ENCODE measurements at regions not wholly inside any gene's neighbourhood (a gene's known extent, or its start where the extent isn't known, plus 50 kb on each side); places are given as distances from the start of the nearest gene placed in this dataset.

DNA sequence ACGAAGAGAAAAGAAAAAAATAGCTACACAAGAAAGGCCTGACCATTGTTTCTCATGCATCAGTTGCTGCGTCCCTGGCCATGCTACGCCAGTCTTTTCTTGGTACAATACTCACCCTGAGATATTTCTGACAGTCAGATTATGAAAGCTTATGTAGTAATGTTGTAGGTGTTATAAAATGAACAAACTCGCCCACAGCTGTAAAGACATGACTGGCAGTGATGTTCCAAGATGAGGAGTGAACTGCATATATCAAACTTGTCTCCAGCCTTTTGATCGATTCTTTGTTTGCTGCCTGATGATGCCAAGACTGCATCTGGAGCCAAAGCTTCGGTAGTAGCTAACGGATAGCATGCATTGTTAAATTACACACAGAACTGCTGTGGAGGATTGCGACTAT, 822.7 kb downstream of the TUSC7 start:
- H3K4me1 ChIP-seq, result no peaks in the 10 kb centered on the region
- H3K4me3 ChIP-seq, result no peak overlapping the region
- TF ChIP-seq, protein P1, sequence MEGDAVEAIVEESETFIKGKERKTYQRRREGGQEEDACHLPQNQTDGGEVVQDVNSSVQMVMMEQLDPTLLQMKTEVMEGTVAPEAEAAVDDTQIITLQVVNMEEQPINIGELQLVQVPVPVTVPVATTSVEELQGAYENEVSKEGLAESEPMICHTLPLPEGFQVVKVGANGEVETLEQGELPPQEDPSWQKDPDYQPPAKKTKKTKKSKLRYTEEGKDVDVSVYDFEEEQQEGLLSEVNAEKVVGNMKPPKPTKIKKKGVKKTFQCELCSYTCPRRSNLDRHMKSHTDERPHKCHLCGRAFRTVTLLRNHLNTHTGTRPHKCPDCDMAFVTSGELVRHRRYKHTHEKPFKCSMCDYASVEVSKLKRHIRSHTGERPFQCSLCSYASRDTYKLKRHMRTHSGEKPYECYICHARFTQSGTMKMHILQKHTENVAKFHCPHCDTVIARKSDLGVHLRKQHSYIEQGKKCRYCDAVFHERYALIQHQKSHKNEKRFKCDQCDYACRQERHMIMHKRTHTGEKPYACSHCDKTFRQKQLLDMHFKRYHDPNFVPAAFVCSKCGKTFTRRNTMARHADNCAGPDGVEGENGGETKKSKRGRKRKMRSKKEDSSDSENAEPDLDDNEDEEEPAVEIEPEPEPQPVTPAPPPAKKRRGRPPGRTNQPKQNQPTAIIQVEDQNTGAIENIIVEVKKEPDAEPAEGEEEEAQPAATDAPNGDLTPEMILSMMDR (IDR thresholded peaks at IDR 0.05), result no peak
- no peak for TF ChIP-seq POLR2A (IDR thresholded peaks at IDR 0.05)
- H3K27me3 ChIP-seq, result no peaks in the 10 kb centered on the region
- no peaks in the 10 kb centered on the region for H3K36me3 ChIP-seq
- DNase-seq, result no peak
- no peaks in the 10 kb centered on the region for H3K9me3 ChIP-seq
- no peak overlapping the region for H3K27ac ChIP-seq

- TF ChIP-seq, protein P1 (IDR thresholded peaks at IDR 0.05), result no peak
- no peak for TF ChIP-seq POLR2A (IDR thresholded peaks at IDR 0.05)
- Histone ChIP-seq H3K9me3 (no peaks in the 10 kb centered on the region), H3K27ac (no peak overlapping the region), H3K4me3 (no peak overlapping the region), H3K4me1 (no peaks in the 10 kb centered on the region), H3K27me3 (no peaks in the 10 kb centered on the region), H3K36me3 (no peaks in the 10 kb centered on the region)
- DNase-seq, result no peak
These were observed 824.6 kb downstream of the TUSC7 start for GRCh38 chr3:117534138-117534537.

DNA sequence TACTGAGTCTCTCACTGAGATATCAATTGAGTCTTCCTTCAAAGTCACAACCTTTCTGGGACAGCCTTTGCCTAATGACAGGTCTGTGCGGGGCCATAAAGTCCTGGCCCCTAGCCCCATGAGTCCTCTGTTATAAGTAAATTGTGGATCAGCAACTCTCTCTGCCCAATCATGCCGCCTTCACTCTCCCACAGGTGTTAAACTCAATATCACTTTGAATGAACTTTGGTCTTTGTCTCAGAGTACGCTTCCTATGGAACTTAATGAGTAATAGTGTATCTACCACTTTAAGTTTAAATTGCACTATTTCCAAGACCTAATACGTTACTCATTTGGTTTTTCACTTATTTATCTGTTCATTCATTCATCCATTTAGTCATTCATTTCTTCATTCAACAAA, 826.4 kb downstream of the TUSC7 start:
- TF ChIP-seq, protein P1 (IDR thresholded peaks at IDR 0.05), result no peak
- TF ChIP-seq POLR2A (IDR thresholded peaks at IDR 0.05), result no peak
- H3K27ac ChIP-seq, result no peak overlapping the region
- no peaks in the 10 kb centered on the region for H3K9me3 ChIP-seq
- H3K4me1 ChIP-seq, result no peaks in the 10 kb centered on the region
- DNase-seq, result peak in 1 of 3 donors; percentile 46
- H3K4me3 ChIP-seq, result no peak overlapping the region
- H3K27me3 ChIP-seq, result no peaks in the 10 kb centered on the region
- H3K36me3 ChIP-seq, result no peaks in the 10 kb centered on the region

GRCh38 chr3:117537949-117538348, 828.4 kb downstream of the TUSC7 start:
- H3K27ac ChIP-seq, result no peak overlapping the region
- H3K36me3 ChIP-seq, result no peaks in the 10 kb centered on the region
- no peak for TF ChIP-seq POLR2A (IDR thresholded peaks at IDR 0.05)
- TF ChIP-seq, protein P1 (IDR thresholded peaks at IDR 0.05), result no peak
- no peaks in the 10 kb centered on the region for H3K27me3 ChIP-seq
- no peak for DNase-seq
- no peaks in the 10 kb centered on the region for H3K9me3 ChIP-seq
- no peaks in the 10 kb centered on the region for H3K4me1 ChIP-seq
- H3K4me3 ChIP-seq, result no peak overlapping the region

DNA sequence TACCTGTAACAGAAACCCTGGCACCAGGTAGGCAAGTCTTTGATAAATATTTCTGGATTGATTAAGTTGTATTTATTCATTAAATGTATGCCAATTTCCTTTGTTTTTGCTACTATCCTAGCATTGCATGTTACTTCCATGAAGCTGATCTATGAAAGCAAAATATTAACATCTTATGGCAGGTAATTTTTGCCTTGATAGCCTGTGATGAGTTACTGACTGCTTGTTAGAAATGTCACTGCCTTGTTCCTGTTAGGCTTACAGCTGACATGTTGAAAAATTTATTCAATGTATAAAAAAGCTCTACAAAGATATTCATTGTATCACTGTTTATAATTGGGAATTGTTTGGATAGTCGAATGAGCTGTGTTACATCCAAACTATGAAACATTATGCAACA, 830.1 kb downstream of the TUSC7 start:
- TF ChIP-seq POLR2A (IDR thresholded peaks at IDR 0.05), result no peak
- no peak overlapping the region for H3K4me3 ChIP-seq
- no peak for DNase-seq
- no peaks in the 10 kb centered on the region for H3K36me3 ChIP-seq
- no peaks in the 10 kb centered on the region for H3K9me3 ChIP-seq
- H3K27me3 ChIP-seq, result no peaks in the 10 kb centered on the region
- H3K27ac ChIP-seq, result no peak overlapping the region
- no peaks in the 10 kb centered on the region for H3K4me1 ChIP-seq

DNA sequence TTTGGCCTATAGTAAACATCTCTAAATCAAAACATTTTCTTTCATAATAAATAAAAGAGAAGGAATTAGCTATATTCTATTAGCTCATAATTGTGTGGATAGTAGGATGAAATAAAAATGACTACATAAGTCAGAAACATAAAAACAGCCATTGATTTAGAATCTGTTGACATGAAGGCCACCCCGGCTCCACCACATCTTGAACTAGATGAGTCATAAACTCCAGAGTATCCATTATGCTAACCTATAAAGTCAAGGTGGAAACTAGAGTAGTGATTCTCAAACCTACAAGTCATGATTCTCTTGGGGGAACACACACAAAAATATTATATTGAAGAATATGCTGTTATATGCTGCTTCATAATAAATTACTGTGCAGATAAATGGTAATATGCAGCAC, 831.0 kb downstream of the TUSC7 start:
- H3K27ac ChIP-seq, result no peak overlapping the region
- no peaks in the 10 kb centered on the region for H3K4me1 ChIP-seq

More for the DNA sequence above, 831.0 kb downstream of the TUSC7 start:
- no peaks in the 10 kb centered on the region for H3K36me3 ChIP-seq
- no peak for TF ChIP-seq POLR2A (IDR thresholded peaks at IDR 0.05)
- TF ChIP-seq, protein P1 (IDR thresholded peaks at IDR 0.05), result no peak
- no peaks in the 10 kb centered on the region for H3K27me3 ChIP-seq
- DNase-seq, result no peak
- H3K9me3 ChIP-seq, result no peaks in the 10 kb centered on the region
- no peak overlapping the region for H3K4me3 ChIP-seq

All from Peyer's patch (tissue), 4 donors.